SK-N-SH (cell line): ENCODE measurements at regions not wholly inside any gene's neighbourhood (a gene's known extent, or its start where the extent isn't known, plus 50 kb on each side); places are given as distances from the start of the nearest gene placed in this dataset.

Source experiments
- CTCF ChIA-PET: fragments of 300-600, 350-600 bp; formaldehyde crosslinking; extraction: SDS; loops from one replicate; lab custom pipeline; 2021; lab: Yijun Ruan, JAX
- POLR2A ChIA-PET: fragments of 350-600 bp; sonication (Branson Sonifier 250); formaldehyde crosslinking; extraction: SDS; loops from one replicate; lab custom pipeline; 2020; ENCODE audit warnings: antibody characterized with exemption, inconsistent platforms; lab: Yijun Ruan, JAX
- DNase-seq: peaks from one replicate; pipeline ENCODE4 v3.0.0; 2012
- H2AFZ ChIP-seq: fragments of 200-600 bp; sonication (generic); 2 replicates; pipeline ENCODE4 v1.8.1; 2016; ENCODE audit warnings: antibody characterized with exemption, mild to moderate bottlenecking, low read depth
- H3F3A ChIP-seq: fragments of 200-600 bp; sonication (generic); replicated peaks from 2 replicates; pipeline ENCODE3; 2016; ENCODE audit warnings: antibody characterized with exemption, mild to moderate bottlenecking; ENCODE audit not compliant: insufficient read depth
- H3K27ac ChIP-seq, 2 experiments: fragments of 200-500 bp in 1 of 2; fragments of 200-600 bp in 1 of 2; sonication (Bioruptor generic) in 1 of 2; sonication (generic), shearing (Covaris generic) in 1 of 2; 2 replicates each; pipeline versions ENCODE4 v1.5.1 to v1.6.1; 2014 to 2016; ENCODE audit warnings: low read depth in 2 of 2, inconsistent platforms in 1 of 2, low read length in 1 of 2, mild to moderate bottlenecking in 1 of 2, mixed read lengths in 1 of 2
- H3K27me3 ChIP-seq: fragments of 200-600 bp; sonication (generic), shearing (Covaris generic); 2 replicates; pipeline ENCODE4 v1.6.1; 2016; ENCODE audit warnings: mixed run types; ENCODE audit not compliant: insufficient read depth
- H3K36me3 ChIP-seq, 2 experiments: fragments of 200-500 bp in 1 of 2; fragments of 200-600 bp in 1 of 2; sonication (Bioruptor generic) in 1 of 2; sonication (generic) in 1 of 2; replicated peaks in 1 of 2; 2 replicates each; pipeline versions ENCODE3 to v1.5.1; 2014 to 2016; ENCODE audit warnings: low read length in 1 of 2, mild to moderate bottlenecking in 1 of 2; ENCODE audit not compliant: insufficient read depth in 2 of 2, control insufficient read depth in 1 of 2
- H3K4me1 ChIP-seq, 2 experiments: fragments of 200-500 bp in 1 of 2; fragments of 200-600 bp in 1 of 2; sonication (Bioruptor generic) in 1 of 2; sonication (generic), shearing (Covaris generic) in 1 of 2; 2 replicates each; pipeline versions ENCODE4 v1.5.1 to v1.6.1; 2014 to 2016; ENCODE audit warnings: low read depth in 1 of 2, low read length in 1 of 2, mixed run types in 1 of 2; ENCODE audit not compliant: insufficient read depth in 2 of 2, control insufficient read depth in 1 of 2
- H3K4me2 ChIP-seq: fragments of 200-600 bp; sonication (generic), shearing (Covaris generic); 2 replicates; pipeline ENCODE4 v1.6.1; 2017; ENCODE audit warnings: mixed run types
- H3K4me3 ChIP-seq, 2 experiments: fragments of 200-500 bp in 1 of 2; fragments of 200-600 bp in 1 of 2; sonication (Bioruptor generic) in 1 of 2; sonication (generic), shearing (Covaris generic) in 1 of 2; 2 replicates each; pipeline versions ENCODE4 v1.5.1 to v1.8.1; 2014 to 2016; ENCODE audit warnings: low read depth in 2 of 2, inconsistent platforms in 1 of 2, low read length in 1 of 2, mild to moderate bottlenecking in 1 of 2, mixed read lengths in 1 of 2, moderate library complexity in 1 of 2
- H3K79me2 ChIP-seq: fragments of 200-600 bp; sonication (generic); 2 replicates; pipeline ENCODE4 v1.8.1; 2017; ENCODE audit warnings: mild to moderate bottlenecking; ENCODE audit not compliant: insufficient read depth
- H3K9ac ChIP-seq: fragments of 200-600 bp; sonication (generic); 2 replicates; pipeline ENCODE4 v1.6.1; 2017; ENCODE audit warnings: mixed run types
- H3K9me2 ChIP-seq: fragments of 200-600 bp; sonication (generic); 2 replicates; pipeline ENCODE4 v1.6.1; 2017; ENCODE audit warnings: mixed run types
- H3K9me3 ChIP-seq: fragments of 200-600 bp; sonication (generic); 2 replicates; pipeline ENCODE4 v1.6.1; 2017; ENCODE audit warnings: mixed run types, mild to moderate bottlenecking, moderate library complexity
- H4K20me1 ChIP-seq: fragments of 200-600 bp; sonication (generic); 2 replicates; pipeline ENCODE4 v1.6.1; 2017; ENCODE audit warnings: mild to moderate bottlenecking, mixed run types; ENCODE audit not compliant: insufficient read depth
- CHD2 ChIP-seq: fragments of 150-350 bp; IDR thresholded peaks from 2 replicates; pipeline ENCODE4 v1.6.1; 2018; ENCODE audit warnings: low read length; ENCODE audit not compliant: partially characterized antibody
- ELF1 ChIP-seq: IDR thresholded peaks from 2 replicates; pipeline ENCODE4 v1.4.0; 2012
- FOSL2 ChIP-seq: IDR thresholded peaks from 2 replicates; pipeline ENCODE4 v1.4.0; 2012; ENCODE audit warnings: low read depth, mild to moderate bottlenecking, moderate library complexity, borderline replicate concordance
- FOXJ3 ChIP-seq: sonication (generic); formaldehyde crosslinking; IDR thresholded peaks from 2 replicates; pipeline ENCODE4 v1.5.1; 2020; ENCODE audit warnings: mild to moderate bottlenecking, missing genetic modification reagents
- JUND ChIP-seq: IDR thresholded peaks from 2 replicates; pipeline ENCODE4 v1.4.0; 2012
- NFIC ChIP-seq: IDR thresholded peaks from 2 replicates; pipeline ENCODE4 v1.4.0; 2012; ENCODE audit warnings: borderline replicate concordance
- NRF1 ChIP-seq: IDR thresholded peaks from 2 replicates; pipeline ENCODE4 v1.6.1; 2012; ENCODE audit warnings: low read depth, mild to moderate bottlenecking, low read length
- RAD21 ChIP-seq: IDR thresholded peaks from 2 replicates; pipeline ENCODE4 v1.6.1; 2012; ENCODE audit warnings: mild to moderate bottlenecking, low read length
- RXRA ChIP-seq: IDR thresholded peaks from 2 replicates; pipeline ENCODE4 v1.4.0; 2012; ENCODE audit warnings: low read depth, mild to moderate bottlenecking, borderline replicate concordance
- TEAD4 ChIP-seq: IDR thresholded peaks from 2 replicates; pipeline ENCODE4 v1.4.0; 2012; ENCODE audit warnings: mild to moderate bottlenecking, borderline replicate concordance; ENCODE audit not compliant: insufficient read depth
- USF2 ChIP-seq: fragments of 150-350 bp; IDR thresholded peaks from 2 replicates; pipeline ENCODE4 v1.6.1; 2017; ENCODE audit warnings: antibody characterized with exemption, low read length, low read depth, borderline replicate concordance
- ZBTB33 ChIP-seq: IDR thresholded peaks from 2 replicates; pipeline ENCODE4 v1.4.0; 2012; ENCODE audit warnings: low read depth, borderline replicate concordance
- WGBS: methylation state at CpG from one replicate; pipeline ENCODE4 v1.1.6; 2017; ENCODE audit warnings: low lambda C conversion rate; 5-methylcytosine and 5-hydroxymethylcytosine counted together

DNA sequence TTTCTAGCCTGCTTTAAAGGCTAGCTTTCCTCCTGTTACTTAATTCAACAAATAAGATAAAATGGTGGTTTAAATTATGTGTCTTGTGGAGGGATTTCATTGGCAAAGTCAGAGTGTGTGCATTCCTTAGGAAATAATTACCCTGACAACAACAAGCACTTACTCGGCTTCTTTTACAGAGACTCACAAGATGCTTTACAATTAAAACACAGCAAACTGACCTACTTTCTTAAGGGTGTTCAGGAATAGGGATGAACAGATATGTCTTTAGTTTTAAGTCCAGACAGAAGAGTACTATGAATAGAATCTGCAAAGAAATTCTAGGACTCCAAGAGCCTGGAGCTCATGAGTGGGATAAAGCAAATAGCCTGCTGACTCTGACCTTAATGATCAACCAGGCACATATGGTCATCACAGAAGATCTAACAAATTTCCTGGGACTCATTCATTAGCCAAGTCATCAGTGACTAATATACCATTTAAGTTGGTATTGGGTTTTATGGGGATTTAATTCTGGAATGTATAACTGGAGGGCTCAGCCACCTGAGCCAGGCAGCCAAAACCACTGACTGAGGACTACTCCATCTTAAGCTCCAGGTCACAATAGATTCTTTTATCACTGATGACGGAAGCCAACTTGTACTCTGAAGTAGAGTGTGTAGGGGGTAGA lies 161.8 kb upstream of the RIMS1 start:
- Histone ChIP-seq H3K4me2 (no peak overlapping the region), H3K9me3 (no peaks in the 10 kb centered on the region), H3F3A (peaks cover 5% of the 10 kb centered on the region), H3K4me3 (no peak overlapping the region), H4K20me1 (no peaks in the 10 kb centered on the region), H3K9ac (no peak overlapping the region), H3K36me3 (no peaks in the 10 kb centered on the region), H3K27ac (no peak overlapping the region), H3K4me1 (no peaks in the 10 kb centered on the region), H3K79me2 (no peaks in the 10 kb centered on the region), H3K27me3 (no peaks in the 10 kb centered on the region), H2AFZ (no peak overlapping the region), H3K9me2 (no peaks in the 10 kb centered on the region)
- TF ChIP-seq FOSL2 (no peak), RXRA (no peak), JUND (no peak), ELF1 (no peak), ZBTB33 (no peak), CHD2 (no peak), USF2 (no peak)
- POLR2A ChIA-PET, result no interaction called here
- 57% methylated on average over 2 of the region's 2 CpGs for WGBS
- CTCF ChIA-PET, result no interaction called here
- DNase-seq, result no peak

- Histone ChIP-seq H3K4me1 (no peaks in the 10 kb centered on the region), H4K20me1 (no peaks in the 10 kb centered on the region), H3K9me2 (no peaks in the 10 kb centered on the region), H3K4me2 (no peak overlapping the region), H3F3A (peaks cover 5% of the 10 kb centered on the region), H3K36me3 (no peaks in the 10 kb centered on the region), H3K4me3 (no peak overlapping the region), H3K27me3 (no peaks in the 10 kb centered on the region), H3K79me2 (no peaks in the 10 kb centered on the region), H2AFZ (no peak overlapping the region), H3K27ac (no peak overlapping the region), H3K9ac (no peak overlapping the region), H3K9me3 (no peaks in the 10 kb centered on the region)
- no peak for TF ChIP-seq CHD2
- no peak for TF ChIP-seq NFIC
- no peak for TF ChIP-seq TEAD4
- TF ChIP-seq FOSL2, result no peak
- TF ChIP-seq FOXJ3 (CRISPR knock-in tag), result no peak
- TF ChIP-seq NRF1, result no peak
- no peak for TF ChIP-seq RAD21
- POLR2A ChIA-PET, result no interaction called here
- DNase-seq, result no peak
- 37% methylated on average over 2 of the region's 2 CpGs for WGBS
- CTCF ChIA-PET, result no interaction called here
These were observed 161.3 kb upstream of the RIMS1 start for GRCh38 chr6:71725126-71725470.
